H1 (cell line): ENCODE measurements at regions not wholly inside any gene's neighbourhood (a gene's known extent, or its start where the extent isn't known, plus 50 kb on each side); places are given as distances from the start of the nearest gene placed in this dataset.

ENCODE experiments used
- BRCA1 ChIP-seq: IDR thresholded peaks from 2 replicates; pipeline ENCODE4 v1.6.1; 2012; ENCODE audit warnings: low read depth, low read length, improper control_type of control experiment
- HDAC6 ChIP-seq: IDR thresholded peaks from one replicate; pipeline ENCODE4 v1.7.1; 2012; ENCODE audit warnings: low read depth, mild to moderate bottlenecking, inconsistent platforms, low read length, moderate library complexity
- NANOG ChIP-seq: IDR thresholded peaks from 2 replicates; pipeline ENCODE4 v1.6.1; 2011; ENCODE audit warnings: low read length, low read depth, mild to moderate bottlenecking, inconsistent platforms; ENCODE audit not compliant: insufficient read depth, poor library complexity, severe bottlenecking
- RAD21 ChIP-seq, 2 experiments: IDR thresholded peaks in 1 of 2; conservative IDR thresholded peaks in 1 of 2; 2 replicates each; pipeline ENCODE4 v1.6.1; 2011; ENCODE audit warnings: low read depth in 2 of 2, low read length in 2 of 2, improper control_type of control experiment in 1 of 2, inconsistent platforms in 1 of 2, mild to moderate bottlenecking in 1 of 2, moderate library complexity in 1 of 2
- RNF2 ChIP-seq: fragments of 200-900, 300-1000 bp; sonication (generic); IDR thresholded peaks from 2 replicates; pipeline ENCODE4 v1.7.1; 2016; ENCODE audit warnings: borderline replicate concordance, low read depth, mild to moderate bottlenecking, antibody characterized with exemption, low read length; ENCODE audit not compliant: poor library complexity, severe bottlenecking; ENCODE audit errors: missing control alignments
- RXRA ChIP-seq: IDR thresholded peaks from 2 replicates; pipeline ENCODE4 v1.6.1; 2011; ENCODE audit warnings: low read depth, mild to moderate bottlenecking, low read length, moderate library complexity; ENCODE audit not compliant: insufficient read depth
- TCF12 ChIP-seq: IDR thresholded peaks from 2 replicates; pipeline ENCODE4 v1.6.1; 2011; ENCODE audit warnings: low read depth, mild to moderate bottlenecking, low read length
- YY1 ChIP-seq: IDR thresholded peaks from 2 replicates; pipeline ENCODE4 v1.6.1; 2011; ENCODE audit warnings: low read depth, mild to moderate bottlenecking, low read length
- TF ChIP-seq, protein P1 (sequence below), 3 experiments: IDR thresholded peaks; 1 replicate in 2 of 3; 2 replicates in 1 of 3; pipeline versions ENCODE4 v1.5.1 to v1.6.1; 2011; ENCODE audit warnings: low read length in 3 of 3, mild to moderate bottlenecking in 3 of 3, inconsistent platforms in 2 of 3, low read depth in 1 of 3, moderate library complexity in 1 of 3; ENCODE audit not compliant: insufficient read depth in 1 of 3; ENCODE audit errors: control extremely low read depth in 1 of 3
- TF ChIP-seq, protein P2 (sequence below): IDR thresholded peaks from 2 replicates; pipeline ENCODE4 v1.6.1; 2012; ENCODE audit warnings: low read length, inconsistent platforms

GRCh38 chr17:22090263-22090935 lies 398.1 kb downstream of the KCNJ18 start:
- TF ChIP-seq, protein P1, sequence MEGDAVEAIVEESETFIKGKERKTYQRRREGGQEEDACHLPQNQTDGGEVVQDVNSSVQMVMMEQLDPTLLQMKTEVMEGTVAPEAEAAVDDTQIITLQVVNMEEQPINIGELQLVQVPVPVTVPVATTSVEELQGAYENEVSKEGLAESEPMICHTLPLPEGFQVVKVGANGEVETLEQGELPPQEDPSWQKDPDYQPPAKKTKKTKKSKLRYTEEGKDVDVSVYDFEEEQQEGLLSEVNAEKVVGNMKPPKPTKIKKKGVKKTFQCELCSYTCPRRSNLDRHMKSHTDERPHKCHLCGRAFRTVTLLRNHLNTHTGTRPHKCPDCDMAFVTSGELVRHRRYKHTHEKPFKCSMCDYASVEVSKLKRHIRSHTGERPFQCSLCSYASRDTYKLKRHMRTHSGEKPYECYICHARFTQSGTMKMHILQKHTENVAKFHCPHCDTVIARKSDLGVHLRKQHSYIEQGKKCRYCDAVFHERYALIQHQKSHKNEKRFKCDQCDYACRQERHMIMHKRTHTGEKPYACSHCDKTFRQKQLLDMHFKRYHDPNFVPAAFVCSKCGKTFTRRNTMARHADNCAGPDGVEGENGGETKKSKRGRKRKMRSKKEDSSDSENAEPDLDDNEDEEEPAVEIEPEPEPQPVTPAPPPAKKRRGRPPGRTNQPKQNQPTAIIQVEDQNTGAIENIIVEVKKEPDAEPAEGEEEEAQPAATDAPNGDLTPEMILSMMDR (IDR thresholded peaks at IDR 0.05; ENCODE audit: control extremely low read depth in 1 of 3, insufficient read depth in 1 of 3, low read depth in 1 of 3, low read length in 3 of 3) = no peak
- no peak for TF ChIP-seq HDAC6
- no peak for TF ChIP-seq TCF12
- TF ChIP-seq, protein P2, sequence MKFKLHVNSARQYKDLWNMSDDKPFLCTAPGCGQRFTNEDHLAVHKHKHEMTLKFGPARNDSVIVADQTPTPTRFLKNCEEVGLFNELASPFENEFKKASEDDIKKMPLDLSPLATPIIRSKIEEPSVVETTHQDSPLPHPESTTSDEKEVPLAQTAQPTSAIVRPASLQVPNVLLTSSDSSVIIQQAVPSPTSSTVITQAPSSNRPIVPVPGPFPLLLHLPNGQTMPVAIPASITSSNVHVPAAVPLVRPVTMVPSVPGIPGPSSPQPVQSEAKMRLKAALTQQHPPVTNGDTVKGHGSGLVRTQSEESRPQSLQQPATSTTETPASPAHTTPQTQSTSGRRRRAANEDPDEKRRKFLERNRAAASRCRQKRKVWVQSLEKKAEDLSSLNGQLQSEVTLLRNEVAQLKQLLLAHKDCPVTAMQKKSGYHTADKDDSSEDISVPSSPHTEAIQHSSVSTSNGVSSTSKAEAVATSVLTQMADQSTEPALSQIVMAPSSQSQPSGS = no peak
- TF ChIP-seq BRCA1 = no peak
- TF ChIP-seq RAD21 (IDR thresholded peaks at IDR 0.05 in 1 of 2, conservative IDR thresholded peaks at IDR 0.05 in 1 of 2; ENCODE audit: low read depth in 2 of 2, low read length in 2 of 2) = no peak
- TF ChIP-seq RNF2 = no peak
- TF ChIP-seq RXRA = no peak
- TF ChIP-seq YY1 = no peak
- TF ChIP-seq NANOG = no peak
